ENCODE measurements at regions not wholly inside any gene's neighbourhood (a gene's known extent, or its start where the extent isn't known, plus 50 kb on each side); places are given as distances from the start of the nearest gene placed in this dataset.
"Not testable (repeated sequence)": the region's sequence is repeated elsewhere in the genome, so short reads cannot be mapped to it uniquely, and the experiment has no call there.

- DNase-seq, result no peak
Measured at GRCh38 chr20:41716436-41716835, 98.3 kb upstream of the CHD6 start.

DNA sequence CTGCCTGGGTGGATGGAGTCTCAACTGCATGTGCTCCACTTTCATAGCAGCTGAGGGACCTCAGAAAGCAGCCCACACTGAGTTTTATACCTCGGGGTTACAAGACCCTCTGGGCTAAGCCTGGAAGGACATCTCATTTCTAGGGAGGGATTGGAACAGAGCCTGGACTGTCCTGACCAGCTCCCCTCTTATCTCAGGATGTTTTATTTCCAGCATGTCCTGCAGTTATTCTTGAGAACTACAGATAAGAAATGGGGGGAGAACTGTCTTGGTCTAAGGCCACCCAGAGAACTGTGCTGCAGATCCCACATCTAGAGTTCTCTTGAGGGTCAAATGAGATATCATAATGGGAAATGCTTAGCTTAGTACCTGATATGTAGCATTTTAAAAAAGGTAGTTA lies 97.3 kb upstream of the CHD6 start:
- no peak for DNase-seq

DNA sequence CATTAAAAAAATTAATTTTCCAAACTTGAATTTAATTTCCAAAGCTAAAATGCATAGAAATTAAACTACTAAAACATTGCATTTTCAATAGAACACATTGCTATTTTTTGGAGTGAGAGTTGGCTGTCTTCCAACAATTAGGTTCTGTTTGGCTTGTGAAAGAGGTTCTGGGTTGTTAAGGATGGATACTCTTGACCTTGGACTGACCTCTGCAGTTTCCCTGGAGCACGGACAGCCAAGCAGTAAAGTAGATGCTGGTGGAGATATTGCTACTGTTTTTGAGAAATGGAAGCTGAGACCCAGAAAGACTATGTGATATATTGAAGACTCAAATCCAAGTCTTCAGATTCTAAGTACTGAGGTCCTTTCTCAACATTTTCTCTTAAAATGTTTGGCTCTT lies 95.9 kb upstream of the CHD6 start:
- DNase-seq, result no peak

GRCh38 chr20:41704896-41705295 lies 86.7 kb upstream of the CHD6 start:
- no peak for DNase-seq

DNA sequence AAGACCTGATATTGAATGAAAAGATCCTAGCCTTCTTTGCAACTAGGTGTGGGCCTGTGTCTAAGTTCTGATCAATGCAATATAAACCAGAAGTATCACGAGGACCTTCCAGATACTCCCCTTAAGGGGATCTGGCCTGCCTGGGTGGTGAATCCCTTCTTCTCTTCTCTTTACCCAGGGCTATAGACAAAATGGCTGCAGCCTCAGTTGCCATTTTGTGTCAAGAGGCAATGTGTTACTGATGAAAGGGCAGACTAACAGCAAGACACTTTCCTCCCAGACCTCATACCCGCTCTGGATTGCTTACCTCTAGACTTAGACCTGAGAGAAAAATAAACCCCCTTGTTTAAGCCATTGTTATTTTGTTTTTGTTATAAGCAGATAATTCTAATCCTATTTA lies 84.5 kb upstream of the CHD6 start:
- DNase-seq, result no peak

DNA sequence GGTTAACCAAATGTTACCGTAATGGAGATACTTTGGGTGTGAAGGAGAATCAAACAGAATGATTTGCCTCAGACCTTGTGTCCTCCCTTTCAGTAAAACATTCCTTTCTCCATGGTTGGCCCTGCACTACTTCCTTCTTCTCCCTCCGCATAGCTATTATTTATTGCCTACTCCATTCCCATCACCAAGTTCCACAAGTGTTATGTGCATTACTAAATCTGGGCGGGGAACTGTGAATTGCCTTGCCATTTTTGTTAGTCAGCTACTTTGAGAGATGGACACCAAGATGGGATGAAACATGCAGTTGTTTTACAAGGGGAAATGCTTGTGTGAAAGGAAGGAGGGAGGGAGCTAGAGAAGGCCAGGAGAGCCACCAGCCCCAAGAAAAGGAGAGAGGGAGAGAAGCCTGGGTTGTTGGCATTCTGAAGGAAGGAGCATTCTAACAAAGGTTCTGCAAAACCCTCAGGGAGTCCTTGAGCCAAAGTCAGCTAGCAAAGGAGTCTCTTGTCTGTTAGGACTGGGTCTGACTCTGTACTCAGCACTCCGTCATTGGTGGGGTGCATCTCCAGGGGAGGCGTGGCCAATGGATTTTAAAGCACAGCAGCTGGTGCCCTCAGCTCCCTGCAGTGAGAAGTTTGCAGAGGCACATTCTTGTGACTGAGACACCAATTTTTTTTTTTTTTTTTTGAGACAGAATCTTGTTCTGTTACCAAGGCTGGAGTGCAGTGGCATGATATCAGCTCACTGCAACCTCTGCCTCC lies 83.6 kb upstream of the CHD6 start:
- DNase-seq, result no peak

- not testable (repeated sequence) for DNase-seq
Measured at GRCh38 chr20:41699673-41700072, 81.5 kb upstream of the CHD6 start.

DNA sequence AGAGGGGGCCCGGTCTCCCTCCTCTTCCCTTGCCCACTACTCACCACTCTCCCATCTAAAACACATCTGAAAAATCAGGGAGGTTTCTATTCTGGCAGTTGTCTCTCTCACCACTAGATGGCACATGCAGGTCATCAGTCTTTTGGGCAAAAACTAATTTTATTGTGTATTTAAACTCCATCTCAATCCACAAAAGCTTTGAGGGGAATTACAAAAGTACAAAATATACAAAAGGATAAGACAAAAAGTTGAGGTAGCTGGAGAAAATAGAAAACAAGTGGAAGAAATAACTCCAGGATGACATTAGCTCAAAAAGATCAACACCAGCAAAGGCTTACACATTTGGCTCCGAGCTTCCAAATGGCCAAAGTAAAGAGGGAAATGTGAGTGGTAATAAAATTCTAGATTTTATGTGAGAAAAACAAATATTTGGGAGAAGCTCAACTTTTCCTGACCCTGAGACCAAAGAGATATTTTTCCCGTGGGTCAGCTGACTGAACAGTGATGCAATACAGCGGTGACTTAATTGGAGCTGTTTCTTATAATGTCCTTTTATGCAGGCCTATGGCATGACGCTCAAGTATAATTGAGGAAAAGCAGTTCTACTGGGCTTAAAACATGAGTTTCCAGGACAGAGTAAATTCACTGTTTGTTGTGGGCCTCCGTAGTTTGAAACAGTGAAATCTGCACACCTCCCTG lies 79.8 kb upstream of the CHD6 start:
- DNase-seq, result peak in 1 of 2 experiments; percentile 43

GRCh38 chr20:41696428-41696827 lies 78.3 kb upstream of the CHD6 start:
- DNase-seq, result no peak

- DNase-seq, result no peak
Measured at GRCh38 chr20:41694796-41695195, 76.6 kb upstream of the CHD6 start.

- DNase-seq, result peak; percentile 68 to 88
Measured at GRCh38 chr20:41693136-41693979, 75.2 kb upstream of the CHD6 start.

DNA sequence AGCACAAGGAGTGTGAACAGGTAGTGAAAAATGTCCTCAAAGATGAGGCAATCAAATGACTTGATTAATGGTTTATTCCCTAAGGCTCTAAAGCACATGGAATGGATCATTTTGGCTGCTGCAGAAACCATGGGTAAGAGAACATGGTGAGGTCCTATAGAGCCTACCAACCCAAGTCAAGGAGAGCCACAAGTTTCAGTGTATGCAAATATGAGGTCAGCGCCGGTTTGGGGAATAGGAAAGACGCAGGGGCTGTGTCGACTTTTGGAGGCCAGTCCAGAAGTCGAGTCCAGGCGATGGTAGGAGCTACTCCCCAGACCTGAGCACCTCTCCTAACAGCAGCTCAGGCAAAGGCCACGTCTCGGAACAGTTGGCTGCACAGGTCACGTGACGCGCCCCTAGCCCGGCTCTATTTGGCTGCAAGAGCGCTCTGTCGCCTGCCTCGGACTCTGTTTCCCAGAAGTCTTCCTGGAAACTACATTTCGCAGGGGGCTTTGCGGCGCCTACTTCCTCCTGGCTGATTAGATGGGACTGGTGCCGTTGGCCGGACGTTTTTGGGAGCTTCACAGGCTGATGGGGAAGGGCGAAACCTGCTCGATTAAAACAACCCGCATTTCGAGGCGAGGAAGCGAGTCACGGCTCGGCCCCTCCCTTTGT lies 74.4 kb upstream of the CHD6 start:
- peak; percentile 16 to 71 for DNase-seq

DNA sequence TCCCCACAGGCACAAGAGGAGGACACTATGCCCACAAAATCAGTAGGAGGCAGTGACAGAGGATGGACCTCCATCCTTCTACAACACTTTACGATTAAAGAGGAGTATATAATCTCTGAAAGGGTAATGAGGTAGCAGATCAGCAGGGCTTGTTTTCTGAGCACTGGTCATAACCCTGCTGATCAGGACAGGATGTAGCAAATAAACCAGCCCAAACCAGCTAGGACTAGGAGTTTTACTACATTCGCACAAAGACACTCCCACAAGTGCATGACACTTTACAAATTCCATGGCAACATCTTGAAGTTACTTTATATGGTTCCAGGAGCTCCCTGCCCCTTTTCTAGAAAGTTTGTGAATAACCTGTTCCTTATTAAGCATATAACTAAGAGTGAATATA lies 73.3 kb upstream of the CHD6 start:
- DNase-seq, result no peak

- no peak for DNase-seq
Measured at GRCh38 chr20:41690702-41691101, 72.5 kb upstream of the CHD6 start.

- no peak for DNase-seq
Measured at GRCh38 chr20:41686961-41687360, 68.8 kb upstream of the CHD6 start.

GRCh38 chr20:41685145-41685544 lies 67.0 kb upstream of the CHD6 start:
- not testable (repeated sequence) for DNase-seq

- no peak for DNase-seq
Measured at GRCh38 chr20:41678799-41679198, 60.6 kb upstream of the CHD6 start.

DNA sequence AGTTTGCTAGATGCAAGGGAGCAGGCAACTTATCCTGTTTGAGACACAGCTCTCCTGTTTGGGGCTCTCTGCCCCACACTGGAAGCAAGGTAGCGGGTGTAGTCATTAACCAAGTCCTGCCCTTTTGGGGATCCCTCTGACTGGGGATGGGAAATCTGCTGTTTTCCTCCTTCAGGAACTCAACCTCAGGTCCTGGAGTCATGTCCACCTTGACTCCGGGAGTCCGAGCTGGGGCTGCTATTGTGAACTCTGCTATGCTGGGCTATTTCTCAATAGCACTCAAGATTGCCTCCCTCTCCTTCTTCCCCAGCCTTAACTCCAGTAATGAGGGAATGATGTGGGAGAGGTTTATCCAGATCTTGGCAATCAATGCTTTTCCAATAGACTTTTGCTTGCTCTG lies 54.1 kb upstream of the CHD6 start:
- no peak for DNase-seq

DNA sequence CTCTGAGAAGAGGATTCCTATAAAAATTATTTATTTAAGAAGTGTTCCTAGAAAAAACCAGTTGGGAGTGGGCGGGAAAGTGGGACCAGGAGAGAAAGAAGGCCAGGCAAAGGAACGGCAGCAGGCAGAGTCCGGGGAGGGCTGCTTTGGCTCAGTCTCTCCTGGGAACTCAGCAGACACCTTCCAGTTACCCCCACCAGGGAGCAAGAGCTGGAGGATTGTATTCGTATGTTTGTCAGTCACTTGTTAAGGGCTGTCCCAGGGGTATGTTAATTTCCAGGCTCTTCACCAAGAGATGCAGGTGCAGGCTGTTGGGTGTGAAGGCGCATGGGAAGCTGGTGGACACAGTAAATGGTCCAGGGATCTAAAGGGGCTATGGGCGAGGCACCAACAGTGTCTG lies 53.0 kb upstream of the CHD6 start:
- DNase-seq, result no peak

DNA sequence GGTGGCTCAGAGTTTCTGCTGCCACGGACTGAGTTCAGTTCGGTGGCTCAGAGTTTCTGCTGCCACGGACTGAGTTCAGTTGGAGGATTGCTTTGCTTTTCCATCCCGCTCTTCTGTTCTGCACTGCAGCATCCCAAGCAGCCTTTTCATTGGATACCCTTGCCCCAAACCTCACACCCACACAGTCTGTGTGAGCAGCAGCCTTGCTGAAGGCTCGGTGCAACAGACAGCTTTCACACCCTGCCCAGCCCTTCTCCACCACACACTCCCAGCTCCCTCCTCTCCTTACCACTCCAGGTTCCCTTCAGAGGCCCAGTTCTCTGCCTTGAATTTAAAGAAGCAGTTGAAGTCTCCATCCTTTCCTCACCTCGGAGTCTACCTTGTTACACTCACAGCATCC lies 52.5 kb upstream of the CHD6 start:
- no peak for DNase-seq

DNA sequence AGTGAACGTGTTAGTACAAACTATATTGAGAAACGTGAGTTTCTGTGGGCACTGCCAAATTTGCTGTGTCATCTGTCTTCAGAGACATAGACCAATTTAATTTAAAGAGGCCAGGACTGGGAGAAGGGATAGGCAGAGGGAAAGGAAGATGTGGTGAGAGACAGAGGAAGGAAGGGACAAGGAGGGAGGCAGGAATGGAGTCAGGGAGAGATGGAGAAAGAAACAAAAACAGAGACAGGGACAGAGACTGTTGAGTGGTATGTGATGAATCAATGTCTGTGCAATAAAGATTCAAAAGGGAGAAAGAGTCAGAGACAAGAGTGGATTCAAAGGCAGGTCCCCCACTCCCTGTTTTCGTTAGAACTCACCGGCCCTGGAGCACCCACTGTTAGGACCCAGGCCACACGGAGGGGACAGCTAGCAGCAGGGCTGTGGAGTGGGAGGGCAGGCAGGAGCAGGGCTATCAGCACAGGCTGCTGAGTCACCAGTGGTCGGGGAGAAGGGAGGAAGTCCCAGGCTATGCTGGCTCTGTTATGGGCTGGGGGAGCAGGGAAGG lies 51.6 kb upstream of the CHD6 start:
- no peak for DNase-seq

- DNase-seq, result no peak
Measured at GRCh38 chr20:41668057-41668749, 50.0 kb upstream of the CHD6 start.

All from SW 1271 (cell line).